HCT116 (cell line): ENCODE measurements at regions not wholly inside any gene's neighbourhood (a gene's known extent, or its start where the extent isn't known, plus 50 kb on each side); places are given as distances from the start of the nearest gene placed in this dataset.

Experiments
- ATAC-seq: fragments of 200-7000 bp; cut with Tn5 transposase; 2 replicates; pipeline ENCODE4 v1.9.1; 2020; ENCODE audit warnings: mild to moderate bottlenecking, moderate library complexity
- BruUV-seq: library from RNA; stranded (reverse); fragments of 400-500 nt; replicated peaks from 2 replicates; lab custom pipeline; 2021; lab: Mats Ljungman, UMichigan
- CTCF ChIA-PET: fragments of 300-600 bp; sonication (Branson Sonifier 250); formaldehyde crosslinking; loops from one replicate; lab custom pipeline; 2021; ENCODE audit warnings: antibody characterized with exemption; lab: Charles Lee
- POLR2A ChIA-PET: fragments of 300-600, 350-600 bp; sonication (Branson Sonifier 250); formaldehyde crosslinking; loops from one replicate; lab custom pipeline; 2021; ENCODE audit warnings: antibody characterized with exemption; lab: Charles Lee
- RAD21 ChIA-PET, 2 experiments: fragments of 300-600 bp; sonication (Branson Sonifier 250); formaldehyde crosslinking; loops; one replicate each; lab custom pipeline; 2023; ENCODE audit warnings: low total read pairs in 2 of 2; ENCODE audit not compliant: uncharacterized antibody in 2 of 2, unreplicated experiment in 2 of 2, low non-redundant PET in 1 of 2; lab: Charles Lee
- DNase-seq: peaks from one replicate; pipeline ENCODE4 v3.0.0-alpha.2; 2010; ENCODE audit warnings: low read depth, low spot score
- H2AFZ ChIP-seq: fragments of 200-600 bp; shearing (Covaris generic), sonication (generic); 2 replicates; pipeline ENCODE4 v1.6.1; 2017; ENCODE audit warnings: low read depth, mixed run types, mixed read lengths, antibody characterized with exemption, low read length; ENCODE audit not compliant: poor library complexity, severe bottlenecking
- H3K27ac ChIP-seq: 2 replicates; pipeline ENCODE4 v1.5.1; 2012; ENCODE audit warnings: low read depth, low read length
- H3K27me3 ChIP-seq: fragments of 200-600 bp; sonication (generic); 2 replicates; pipeline ENCODE4 v1.6.1; 2016; ENCODE audit warnings: mixed run types, low read length, mixed read lengths; ENCODE audit not compliant: insufficient read depth
- H3K36me3 ChIP-seq, 2 experiments: fragments of 200-500 bp in 1 of 2; fragments of 200-600 bp in 1 of 2; sonication (Bioruptor generic) in 1 of 2; sonication (generic) in 1 of 2; 2 replicates each; pipeline versions ENCODE4 v1.5.1 to v1.6.1; 2014 to 2016; ENCODE audit warnings: low read length in 2 of 2, inconsistent platforms in 1 of 2, mixed read lengths in 1 of 2, mixed run types in 1 of 2; ENCODE audit not compliant: insufficient read depth in 2 of 2, control insufficient read depth in 1 of 2
- H3K4me1 ChIP-seq, 2 experiments: fragments of 200-600 bp in 1 of 2; sonication (generic) in 1 of 2; 2 replicates each; pipeline versions ENCODE4 v1.5.1 to v1.6.1; 2012 to 2017; ENCODE audit warnings: low read length in 2 of 2, inconsistent platforms in 1 of 2, mild to moderate bottlenecking in 1 of 2, mixed read lengths in 1 of 2, mixed run types in 1 of 2, moderate library complexity in 1 of 2; ENCODE audit not compliant: insufficient read depth in 2 of 2, control insufficient read depth in 1 of 2
- H3K4me2 ChIP-seq: fragments of 200-600 bp; sonication (generic); 2 replicates; pipeline ENCODE4 v1.6.1; 2017; ENCODE audit warnings: mixed run types, low read length, mixed read lengths
- H3K4me3 ChIP-seq, 2 experiments: fragments of 200-600 bp in 1 of 2; sonication (generic) in 1 of 2; replicated peaks in 1 of 2; 2 replicates each; pipeline ENCODE4 v1.5.1; 2011 to 2016; ENCODE audit warnings: low read length in 2 of 2, control low read depth in 1 of 2, low read depth in 1 of 2, mild to moderate bottlenecking in 1 of 2, mixed read lengths in 1 of 2, mixed run types in 1 of 2
- H3K79me2 ChIP-seq: fragments of 200-600 bp; sonication (generic); 2 replicates; pipeline ENCODE4 v1.6.1; 2017; ENCODE audit warnings: mild to moderate bottlenecking, mixed run types, low read length, moderate library complexity, mixed read lengths; ENCODE audit not compliant: insufficient read depth
- H3K9ac ChIP-seq: fragments of 200-600 bp; sonication (generic); 2 replicates; pipeline ENCODE4 v1.6.1; 2016; ENCODE audit warnings: low read length, mixed read lengths
- H3K9me2 ChIP-seq: fragments of 200-600 bp; sonication (generic), shearing (Covaris generic); 2 replicates; pipeline ENCODE4 v1.6.1; 2017; ENCODE audit warnings: mixed run types, mild to moderate bottlenecking, moderate library complexity; ENCODE audit not compliant: insufficient read depth
- H3K9me3 ChIP-seq, 2 experiments: fragments of 200-500 bp in 1 of 2; fragments of 200-600 bp in 1 of 2; sonication (Bioruptor generic) in 1 of 2; sonication (generic) in 1 of 2; 2 replicates each; pipeline ENCODE4 v1.6.1; 2014 to 2017; ENCODE audit warnings: low read length in 2 of 2, mixed read lengths in 2 of 2, inconsistent platforms in 1 of 2, low read depth in 1 of 2, mild to moderate bottlenecking in 1 of 2, mixed run types in 1 of 2, moderate library complexity in 1 of 2; ENCODE audit not compliant: control insufficient read depth in 1 of 2, insufficient read depth in 1 of 2
- H4K20me1 ChIP-seq: fragments of 200-600 bp; sonication (generic), shearing (Covaris generic); 2 replicates; pipeline ENCODE4 v1.6.1; 2017; ENCODE audit warnings: mixed run types, mild to moderate bottlenecking, moderate library complexity; ENCODE audit not compliant: insufficient read depth
- ELF1 ChIP-seq: IDR thresholded peaks from 2 replicates; pipeline ENCODE4 v1.6.1; 2012; ENCODE audit warnings: low read depth, borderline replicate concordance
- EZH2 ChIP-seq: fragments of 200-600 bp; sonication (generic); IDR thresholded peaks from 2 replicates; pipeline ENCODE4 v1.6.1; 2017; ENCODE audit warnings: antibody characterized with exemption, mixed run types
- FOSL1 ChIP-seq: IDR thresholded peaks from 2 replicates; pipeline ENCODE4 v1.6.1; 2012; ENCODE audit warnings: low read depth
- JUND ChIP-seq: IDR thresholded peaks from 2 replicates; pipeline ENCODE4 v1.6.1; 2012
- MAX ChIP-seq: IDR thresholded peaks from 2 replicates; pipeline ENCODE4 v1.6.1; 2012
- POLR2A ChIP-seq: IDR thresholded peaks from 2 replicates; pipeline ENCODE4 v1.7.0; 2011; ENCODE audit warnings: borderline replicate concordance; ENCODE audit not compliant: insufficient read depth, insufficient read length; ENCODE audit errors: extremely low read depth
- POLR2AphosphoS5 ChIP-seq: IDR thresholded peaks from 2 replicates; pipeline ENCODE4 v1.6.1; 2011; ENCODE audit warnings: mild to moderate bottlenecking, low read depth, low read length, moderate library complexity
- SIN3A ChIP-seq: IDR thresholded peaks from 2 replicates; pipeline ENCODE4 v1.6.1; 2012; ENCODE audit warnings: low read depth
- SRF ChIP-seq: IDR thresholded peaks from 2 replicates; pipeline ENCODE4 v1.6.1; 2012; ENCODE audit warnings: low read depth
- intact Hi-C: fragments of 100-400 bp; cut with micrococcal nuclease; formaldehyde crosslinking; loops from 2 replicates; pipeline ENCODE4 v1.10.0; 2022

- Histone ChIP-seq H3K4me1 (no peaks in the 10 kb centered on the region), H3K36me3 (no peaks in the 10 kb centered on the region), H3K9me3 (peaks cover 0 to 3% of the 10 kb centered on the region in 2 experiments; a peak in 2 of 4 replicates), H3K4me2 (no peak overlapping the region), H3K79me2 (no peaks in the 10 kb centered on the region), H3K9ac (no peak overlapping the region), H3K9me2 (no peaks in the 10 kb centered on the region), H3K27me3 (no peaks in the 10 kb centered on the region), H3K27ac (no peak overlapping the region), H2AFZ (no peak overlapping the region), H4K20me1 (no peaks in the 10 kb centered on the region), H3K4me3 (no peak overlapping the region)
- TF ChIP-seq FOSL1 (no peak), MAX (no peak), SRF (no peak), SIN3A (no peak), ELF1 (no peak), EZH2 (no peak), JUND (no peak)
- ChIA-PET POLR2A (no interaction called here), RAD21 (no interaction called here), CTCF (no interaction called here)
- no peak for DNase-seq
- intact Hi-C loops, result no loop called here
- ATAC-seq, result no peak
- BruUV-seq, result no TSS peak
These were observed 472.8 kb downstream of the DMRTA1 start for GRCh38 chr9:22919423-22919822.

GRCh38 chr9:22921742-22922141 is 475.1 kb downstream of the DMRTA1 start:
- intact Hi-C loops, result no loop called here
- RAD21 ChIA-PET, result no interaction called here
- Histone ChIP-seq H3K79me2 (no peaks in the 10 kb centered on the region), H3K4me3 (no peak overlapping the region), H3K27me3 (no peaks in the 10 kb centered on the region), H2AFZ (no peak overlapping the region), H3K4me1 (no peaks in the 10 kb centered on the region), H3K9me2 (no peaks in the 10 kb centered on the region), H4K20me1 (no peaks in the 10 kb centered on the region), H3K36me3 (no peaks in the 10 kb centered on the region), H3K9me3 (peaks cover 0 to 3% of the 10 kb centered on the region in 2 experiments; a peak in 2 of 4 replicates), H3K4me2 (no peak overlapping the region), H3K27ac (no peak overlapping the region), H3K9ac (no peak overlapping the region)
- BruUV-seq, result no TSS peak
- CTCF ChIA-PET, result no interaction called here
- TF ChIP-seq POLR2A (no peak), POLR2AphosphoS5 (no peak), SIN3A (no peak)
- DNase-seq (no peak), ATAC-seq (no peak)
- POLR2A ChIA-PET, result no interaction called here
